Central memory CD4-positive, alpha-beta T cell (primary cell): ENCODE measurements at regions not wholly inside any gene's neighbourhood (a gene's known extent, or its start where the extent isn't known, plus 50 kb on each side); places are given as distances from the start of the nearest gene placed in this dataset.

Experiments
- DNase-seq: peaks from one replicate; pipeline ENCODE4 v3.0.0; 2022

DNA sequence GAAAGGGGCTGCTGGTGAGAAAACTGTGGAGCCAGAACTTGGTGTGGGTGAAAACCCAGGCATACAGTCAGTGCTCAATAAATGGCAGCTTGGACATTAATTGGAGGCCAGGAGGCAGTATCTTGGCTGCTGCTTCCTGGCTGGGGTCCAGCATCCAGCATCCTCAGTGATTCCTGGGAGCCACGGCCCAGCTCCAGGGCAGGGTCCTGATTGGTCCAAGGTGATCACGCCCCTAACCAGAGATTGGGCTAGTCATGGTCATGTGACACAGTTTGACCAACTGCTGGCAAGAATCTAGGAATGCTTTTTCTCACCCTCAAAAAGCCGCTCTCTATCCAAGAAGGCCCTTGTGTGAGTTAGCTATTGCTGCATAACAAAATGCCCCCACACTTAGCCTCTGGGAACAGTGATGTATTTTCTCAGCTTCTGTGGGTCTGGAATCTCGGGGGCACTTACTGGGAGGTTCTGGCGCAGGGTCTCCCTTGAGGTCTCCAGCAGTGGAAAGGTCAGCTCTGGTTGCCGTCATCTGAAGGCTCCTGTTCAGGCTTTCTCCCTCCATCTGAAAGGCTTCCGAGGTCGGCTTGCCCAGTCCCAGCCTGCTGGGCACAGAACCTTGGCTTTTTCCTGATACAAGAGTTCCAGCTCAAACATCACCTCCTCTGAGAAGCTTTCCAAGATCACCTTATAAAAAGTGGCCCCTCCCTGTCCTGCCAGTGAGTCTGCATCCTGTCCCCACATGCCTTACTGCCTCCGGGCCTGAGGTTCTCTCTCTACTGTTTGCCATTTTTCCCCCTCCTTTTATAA is 119.2 kb upstream of the NCOR2 start:
- no peak for DNase-seq

- no peak for DNase-seq
Observed at GRCh38 chr12:124685689-124686369, 118.4 kb upstream of the NCOR2 start.

DNA sequence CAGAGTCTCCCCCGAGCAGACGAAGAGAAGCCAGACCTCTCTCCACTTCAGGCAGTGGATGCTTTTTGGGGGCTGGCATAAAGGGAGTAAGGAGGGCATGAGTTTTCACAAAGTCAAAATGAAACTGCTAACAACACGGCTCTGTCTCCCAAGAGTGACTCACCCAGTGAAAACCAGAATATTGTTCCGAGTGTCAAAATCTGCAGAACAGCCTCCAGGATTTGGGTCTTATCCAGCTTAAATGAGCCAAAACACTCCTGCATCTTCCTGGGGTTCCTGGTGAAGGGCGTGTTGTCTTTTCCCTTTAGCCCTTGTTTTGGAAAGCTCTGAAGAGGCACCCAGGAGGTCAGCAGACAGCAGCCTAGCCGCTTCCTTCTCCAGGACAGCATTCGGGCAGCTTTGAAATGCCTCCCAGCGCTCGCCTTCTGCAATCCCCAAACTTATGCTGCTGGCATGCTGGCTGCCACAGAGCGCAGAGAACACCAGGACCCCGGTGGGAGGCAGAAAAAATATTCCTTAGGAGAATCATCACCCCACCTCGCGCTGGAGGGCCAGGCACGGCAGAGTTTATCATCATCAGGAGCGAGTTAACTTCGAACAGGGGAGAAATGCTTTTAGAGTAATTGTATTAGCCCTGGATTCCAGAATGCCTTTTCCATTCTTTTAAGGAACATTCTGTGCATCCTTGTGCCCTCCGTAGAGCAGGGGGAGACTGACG is 117.7 kb upstream of the NCOR2 start:
- DNase-seq: no peak

DNA sequence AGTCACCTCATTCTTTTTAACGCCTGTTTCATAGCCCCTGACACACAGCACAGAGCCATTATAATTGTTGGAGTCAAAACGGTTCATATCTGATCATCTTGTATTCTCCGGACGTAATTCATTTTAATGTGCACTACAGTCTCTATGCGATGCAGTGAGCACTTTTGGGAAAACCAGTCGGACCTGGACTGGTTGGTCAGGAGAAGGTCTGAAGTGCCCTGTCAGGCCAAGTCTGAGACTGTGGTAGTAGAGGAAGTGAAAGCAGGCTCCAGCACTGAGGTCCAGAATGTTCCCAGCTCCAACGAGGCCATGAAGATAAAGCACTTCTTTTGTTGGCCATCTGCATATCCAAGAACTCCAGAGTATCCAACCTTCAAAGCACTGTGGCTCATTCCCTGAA is 117.1 kb upstream of the NCOR2 start:
- no peak for DNase-seq

- no peak for DNase-seq
Observed at GRCh38 chr12:124683152-124684124, 116.0 kb upstream of the NCOR2 start.

DNA sequence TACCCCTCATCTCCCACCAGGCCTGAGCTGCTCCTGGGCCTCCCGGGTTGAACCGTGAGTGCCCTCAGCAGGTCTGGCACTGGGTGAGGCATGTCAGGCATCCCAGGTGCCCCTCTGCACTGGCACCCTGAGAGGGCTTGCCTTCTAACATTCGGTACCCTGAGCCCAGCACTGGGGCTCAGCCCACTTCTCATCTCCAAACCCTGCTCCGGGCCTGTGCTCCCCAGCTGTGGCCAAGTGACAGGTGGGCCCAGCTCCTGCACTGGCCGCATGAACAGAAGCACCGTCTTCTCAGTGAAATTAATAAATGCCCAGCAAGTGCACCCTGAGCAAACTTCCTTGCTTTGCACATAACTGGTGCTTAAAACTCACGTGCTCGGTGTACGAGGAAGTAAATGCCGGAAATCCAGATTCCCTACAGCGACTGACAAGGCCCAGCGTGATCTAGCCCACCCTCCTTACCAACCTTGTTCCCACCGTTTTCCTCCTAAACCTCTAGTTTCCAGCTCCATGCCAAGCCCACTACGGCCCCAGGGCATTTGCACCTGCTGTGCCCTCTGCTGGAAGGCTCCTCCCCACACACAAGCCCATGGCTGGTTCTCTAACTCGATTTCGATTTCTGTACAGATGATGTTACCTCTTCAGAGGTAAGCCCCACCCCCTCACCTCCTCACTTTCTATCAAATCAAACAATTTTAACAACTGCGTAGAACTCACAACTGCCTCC is 115.2 kb upstream of the NCOR2 start:
- no peak for DNase-seq

- DNase-seq: no peak
Observed at GRCh38 chr12:124681779-124682391, 114.5 kb upstream of the NCOR2 start.

- no peak for DNase-seq
Observed at GRCh38 chr12:124680863-124681778, 113.7 kb upstream of the NCOR2 start.

- DNase-seq: no peak
Observed at GRCh38 chr12:124679533-124680371, 112.3 kb upstream of the NCOR2 start.

- DNase-seq: no peak
Observed at GRCh38 chr12:124679047-124679446, 111.6 kb upstream of the NCOR2 start.

DNA sequence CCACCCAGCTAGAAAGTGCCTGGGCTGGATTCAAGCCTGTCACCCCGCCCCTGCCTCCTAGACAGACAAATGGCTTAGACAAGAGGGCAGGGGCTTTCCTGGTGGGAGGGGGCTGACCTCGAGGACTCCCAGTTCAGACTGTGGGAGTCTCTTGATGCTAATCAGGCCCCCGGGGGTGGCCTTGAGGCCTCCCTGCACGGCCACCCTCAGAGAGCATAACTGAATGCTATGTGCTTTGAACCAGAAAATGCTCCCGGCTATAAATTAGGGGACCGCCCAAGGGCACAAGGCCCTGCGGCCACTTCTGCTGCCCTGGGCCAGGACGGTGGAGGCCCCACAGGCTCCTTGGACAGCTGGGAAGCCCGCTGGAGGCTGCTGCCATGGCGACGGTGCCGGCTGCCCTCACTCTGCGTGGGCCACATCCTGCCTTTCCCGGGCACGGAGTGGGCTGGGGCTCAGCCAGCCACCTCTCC is 111.0 kb upstream of the NCOR2 start:
- no peak for DNase-seq

DNA sequence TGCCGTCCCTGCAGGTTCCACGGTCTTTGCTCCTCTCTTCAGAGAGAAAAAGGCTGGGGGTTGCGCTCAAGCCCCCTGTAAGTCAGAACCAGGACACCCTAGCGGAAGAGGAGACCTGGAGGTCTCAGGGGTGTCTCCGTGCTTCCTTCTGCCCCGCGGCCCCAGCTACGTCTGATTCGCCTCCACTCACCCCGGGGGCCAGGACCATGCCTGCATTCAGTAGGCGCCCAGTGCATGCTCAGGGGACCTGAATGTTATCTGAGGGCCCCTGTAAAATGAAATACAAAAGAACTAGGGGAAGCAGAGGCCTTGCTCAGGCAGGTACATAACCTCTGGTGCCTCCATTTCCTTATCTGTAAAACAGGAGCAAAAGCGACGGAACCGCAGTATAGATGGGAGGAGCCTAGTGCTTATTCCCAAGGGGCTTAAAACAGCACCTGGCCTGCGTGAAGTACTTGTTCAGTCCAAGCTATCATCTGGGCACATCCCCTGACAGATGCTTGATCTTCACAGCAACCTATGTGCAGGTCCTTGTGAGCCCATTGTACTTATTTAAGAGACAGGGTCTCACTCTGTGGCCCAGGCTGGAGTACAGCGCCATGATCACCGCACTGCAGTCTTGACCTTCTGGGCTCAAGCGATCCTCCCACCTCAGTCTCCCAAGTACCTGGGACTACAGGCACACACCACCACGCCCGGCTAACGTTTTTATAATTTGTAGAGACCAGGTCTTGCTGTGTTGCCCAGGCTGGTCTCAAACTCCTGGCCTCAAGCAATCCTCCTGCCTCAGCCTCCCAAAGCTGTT is 110.3 kb upstream of the NCOR2 start:
- no peak for DNase-seq

GRCh38 chr12:124676714-124677462 is 109.5 kb upstream of the NCOR2 start:
- no peak for DNase-seq

DNA sequence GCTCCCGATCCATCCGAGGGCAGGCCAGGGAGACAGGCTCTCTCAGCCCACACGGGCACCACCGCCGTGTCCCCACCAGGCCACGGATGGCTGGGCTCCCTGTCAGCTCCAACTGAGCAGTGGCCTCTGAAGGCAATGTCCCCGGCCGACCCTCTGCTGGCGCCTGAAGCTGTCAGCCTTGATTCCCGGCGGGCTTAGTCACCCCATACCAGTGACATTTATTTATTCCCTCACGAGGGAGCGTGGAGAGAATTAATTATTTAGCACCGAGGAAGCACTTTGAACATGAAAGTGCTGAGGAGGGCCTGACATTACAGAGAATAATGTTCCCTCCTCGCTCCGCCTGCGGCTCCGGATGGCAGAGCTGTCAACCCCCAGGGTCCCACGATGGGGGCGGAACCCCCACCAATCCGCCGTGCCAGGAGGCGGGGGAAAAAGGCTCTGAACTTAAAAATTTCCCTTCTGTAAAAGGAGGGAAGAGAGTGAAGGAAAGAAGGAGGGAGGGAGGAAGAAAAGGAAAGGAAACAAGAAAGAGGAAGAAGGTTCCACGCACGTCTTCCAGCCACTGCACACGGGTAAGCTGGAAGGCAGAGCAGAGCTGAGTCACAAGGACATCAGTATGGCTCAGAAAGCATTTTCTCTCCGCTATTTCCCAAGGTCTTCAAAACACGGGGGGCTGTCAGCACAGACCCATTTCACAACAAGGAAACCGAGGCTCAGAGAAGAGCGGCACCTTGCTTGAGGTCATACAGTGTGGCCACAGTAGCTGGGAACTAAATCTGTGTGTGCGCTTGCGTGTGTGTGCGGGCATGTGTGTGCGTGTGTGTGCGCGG is 108.7 kb upstream of the NCOR2 start:
- DNase-seq: no peak

DNA sequence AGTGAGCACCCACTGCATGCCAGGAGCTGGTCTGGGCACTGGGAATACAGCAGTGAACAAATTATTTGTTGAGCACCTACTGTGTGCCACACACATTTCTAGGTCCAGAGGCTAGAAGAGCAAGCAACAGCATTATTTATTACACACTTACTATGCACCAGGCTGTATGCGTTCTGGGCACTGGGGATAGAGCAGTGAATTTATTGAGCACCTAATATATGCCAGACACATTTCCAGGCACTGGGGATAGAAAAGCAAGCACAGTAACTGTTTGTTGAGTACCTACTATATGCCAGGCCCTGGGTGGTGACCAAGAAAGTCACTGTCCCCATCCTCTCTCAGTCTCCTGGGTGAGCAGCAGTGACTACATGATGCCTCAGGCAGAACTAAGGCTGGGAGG is 107.5 kb upstream of the NCOR2 start:
- DNase-seq: no peak

GRCh38 chr12:124673801-124674617 is 106.6 kb upstream of the NCOR2 start:
- no peak for DNase-seq
